Caki2 (cell line): ENCODE measurements at regions not wholly inside any gene's neighbourhood (a gene's known extent, or its start where the extent isn't known, plus 50 kb on each side); places are given as distances from the start of the nearest gene placed in this dataset.

Experiments used
- DNase-seq: peaks from one replicate; pipeline ENCODE4 v3.0.0-alpha.2; 2015; ENCODE audit warnings: low read depth
- in situ Hi-C: cut with HindIII; loops from 2 replicates; pipeline ENCODE4 v1.10.0; 2016; ENCODE audit warnings: low sequenced_read_pairs, low pct_unique_long_range_greater_than_20kb, mixed read lengths

- in situ Hi-C loops = no loop called here
- no peak for DNase-seq
Measured at GRCh38 chr16:82439678-82440293, 187.0 kb upstream of the CDH13 start.

DNA sequence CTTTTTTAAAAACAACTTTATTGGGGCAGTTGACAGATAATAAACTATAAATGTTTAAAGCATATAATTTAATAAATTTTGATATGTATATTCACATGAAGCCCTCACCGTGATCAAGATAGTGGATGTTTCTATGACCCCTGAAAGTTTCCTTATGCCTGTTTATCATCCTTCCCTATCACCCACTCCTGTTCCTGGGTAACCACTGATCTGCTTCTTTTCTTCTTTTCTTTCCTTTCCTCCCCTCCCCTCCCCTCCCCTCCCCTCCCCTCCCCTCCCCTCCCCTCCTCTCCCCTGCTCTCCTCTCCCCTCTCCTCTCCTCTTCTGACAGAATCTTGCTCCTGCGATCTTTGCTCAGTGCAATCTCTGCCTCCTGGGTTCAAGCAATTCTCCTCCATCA lies 193.7 kb upstream of the CDH13 start:
- no peak for DNase-seq
- in situ Hi-C loops = no loop called here

GRCh38 chr16:82432261-82432660 lies 194.5 kb upstream of the CDH13 start:
- no peak for DNase-seq
- in situ Hi-C loops = no loop called here

DNA sequence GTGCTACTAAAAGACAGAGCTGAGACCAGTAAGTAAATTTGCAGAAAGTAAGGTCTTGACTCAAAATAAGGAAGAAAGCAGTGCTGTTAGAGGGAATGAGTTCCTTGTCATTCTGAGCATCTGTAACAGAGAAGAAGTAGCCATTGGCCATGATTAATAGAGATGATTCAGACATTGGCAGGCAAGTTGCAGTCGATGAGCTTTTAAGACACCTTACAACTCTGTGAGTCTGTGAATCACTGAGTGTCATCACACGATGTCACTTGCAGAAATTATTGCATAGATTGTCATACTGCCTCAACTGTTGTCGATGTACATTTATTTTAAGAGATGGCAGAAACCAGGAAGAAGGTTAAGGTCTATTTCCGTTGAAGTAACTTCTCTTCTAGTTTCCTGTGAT lies 201.1 kb upstream of the CDH13 start:
- DNase-seq = no peak
- in situ Hi-C loops = no loop called here

- DNase-seq = no peak
- in situ Hi-C loops = no loop called here
Measured at GRCh38 chr16:82421851-82422250, 204.9 kb upstream of the CDH13 start.

DNA sequence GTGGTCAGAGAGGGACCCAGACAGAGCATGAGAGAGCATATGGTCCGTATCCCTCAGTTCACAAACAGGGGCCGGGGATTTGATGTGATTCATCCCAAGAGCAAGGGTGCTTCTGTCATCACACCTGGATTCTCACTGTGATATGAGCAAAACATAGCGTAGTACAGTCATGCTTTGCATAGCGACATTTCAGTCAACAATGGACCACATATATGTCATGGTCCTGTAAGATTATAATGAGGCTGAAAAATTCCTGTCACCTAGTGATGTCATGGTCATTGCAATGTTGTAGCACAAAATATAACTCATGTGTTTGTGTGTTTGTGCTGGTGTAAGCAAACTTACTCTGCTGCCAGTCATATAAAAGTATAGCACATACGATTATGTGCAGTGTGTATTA lies 207.4 kb upstream of the CDH13 start:
- in situ Hi-C loops = no loop called here
- DNase-seq = no peak

- in situ Hi-C loops = no loop called here
- no peak for DNase-seq
Measured at GRCh38 chr16:82414476-82414875, 212.3 kb upstream of the CDH13 start.

GRCh38 chr16:82412770-82413169 lies 214.0 kb upstream of the CDH13 start:
- in situ Hi-C loops = no loop called here
- no peak for DNase-seq

- DNase-seq = no peak
- in situ Hi-C loops = no loop called here
Measured at GRCh38 chr16:82405736-82406135, 221.0 kb upstream of the CDH13 start.

- in situ Hi-C loops = no loop called here
- no peak for DNase-seq
Measured at GRCh38 chr16:82404586-82405315, 222.0 kb upstream of the CDH13 start.

DNA sequence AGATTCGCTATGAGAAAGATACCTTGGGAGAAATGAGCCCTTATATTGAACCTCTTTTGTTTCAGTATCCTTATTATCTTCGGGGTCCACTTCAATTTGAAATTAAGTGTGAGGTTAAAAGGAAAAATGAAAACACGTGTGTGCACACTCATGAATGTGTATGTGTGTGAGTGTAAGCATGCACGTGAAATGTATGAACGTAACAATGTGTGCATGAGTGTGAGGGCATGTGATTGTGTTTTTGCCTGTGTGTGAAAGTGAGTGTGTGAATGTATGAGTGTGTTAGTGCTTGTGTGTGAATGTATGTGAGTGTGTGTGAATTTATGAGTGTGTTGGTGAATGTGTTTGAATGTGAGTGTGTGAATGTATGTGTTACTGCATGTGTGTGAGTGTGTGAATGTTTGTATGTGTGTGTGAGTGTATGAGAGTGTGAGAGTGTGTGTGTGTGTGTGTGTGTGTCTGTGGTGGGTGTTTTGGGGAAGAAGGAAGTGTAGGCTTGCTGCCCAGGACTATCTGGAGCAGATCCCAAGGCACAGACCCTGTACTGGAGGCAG lies 224.0 kb upstream of the CDH13 start:
- in situ Hi-C loops = no loop called here

DNA sequence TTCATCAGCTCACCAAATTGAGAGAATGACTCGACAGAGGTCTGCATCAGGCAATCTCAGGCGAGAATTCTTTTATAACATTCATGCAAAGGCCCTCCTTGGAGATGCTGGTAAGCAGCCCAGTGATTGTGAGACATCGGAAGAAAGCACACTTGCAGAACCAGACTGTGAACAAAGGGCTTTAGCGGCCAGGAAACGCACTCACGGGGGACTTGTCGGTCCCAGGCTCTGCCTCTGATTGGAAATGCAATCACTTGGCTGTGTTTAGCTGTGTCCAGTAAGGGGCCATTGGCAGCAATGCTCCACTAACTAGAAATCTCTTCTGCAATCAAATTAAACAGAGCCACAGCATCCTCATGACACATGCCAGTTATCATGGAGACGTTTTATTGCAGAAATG lies 226.7 kb upstream of the CDH13 start:
- in situ Hi-C loops = no loop called here
- no peak for DNase-seq

More for the DNA sequence above, 224.0 kb upstream of the CDH13 start:
- DNase-seq = no peak

GRCh38 chr16:82396509-82396908 lies 226.5 kb upstream of the MPHOSPH6 start:
- in situ Hi-C loops = no loop called here
- no peak for DNase-seq

- in situ Hi-C loops = no loop called here
- DNase-seq = no peak
Measured at GRCh38 chr16:82395212-82395611, 225.2 kb upstream of the MPHOSPH6 start.

GRCh38 chr16:82391690-82392089 lies 221.7 kb upstream of the MPHOSPH6 start:
- DNase-seq = no peak
- in situ Hi-C loops = no loop called here

DNA sequence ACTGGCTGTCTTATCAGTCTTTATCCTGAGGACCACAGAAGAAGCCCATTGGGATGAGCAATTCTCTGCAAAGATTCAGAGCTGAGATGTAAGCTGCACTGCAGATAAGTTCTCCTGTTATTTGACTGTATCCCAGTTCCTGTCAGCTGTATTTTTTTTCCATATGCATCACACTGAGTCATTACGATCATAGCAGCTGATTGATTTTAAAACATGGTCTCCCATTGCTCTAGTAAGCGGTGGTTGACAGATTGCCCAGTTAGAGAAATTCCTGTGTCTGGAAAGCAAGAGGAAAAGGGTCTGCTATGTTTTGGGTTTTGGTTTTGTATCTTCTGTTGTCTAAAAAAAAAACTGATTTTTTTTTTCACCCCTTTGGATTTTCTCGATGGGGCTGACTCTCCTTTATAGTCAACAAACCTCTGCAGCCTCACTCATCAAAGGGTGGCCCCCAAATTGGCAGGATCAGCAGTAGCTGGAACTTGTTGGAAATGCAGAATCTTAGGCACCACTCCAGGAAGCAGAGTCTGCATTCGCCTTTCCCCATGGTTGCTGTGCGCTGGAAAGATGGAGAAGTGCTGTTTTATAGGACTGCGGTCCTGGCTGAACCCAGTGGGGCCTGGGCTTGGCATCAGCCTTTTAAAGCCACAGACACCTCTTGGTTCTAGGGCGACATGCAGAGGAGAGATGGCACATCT lies 220.1 kb upstream of the MPHOSPH6 start:
- no peak for DNase-seq
- in situ Hi-C loops = no loop called here

DNA sequence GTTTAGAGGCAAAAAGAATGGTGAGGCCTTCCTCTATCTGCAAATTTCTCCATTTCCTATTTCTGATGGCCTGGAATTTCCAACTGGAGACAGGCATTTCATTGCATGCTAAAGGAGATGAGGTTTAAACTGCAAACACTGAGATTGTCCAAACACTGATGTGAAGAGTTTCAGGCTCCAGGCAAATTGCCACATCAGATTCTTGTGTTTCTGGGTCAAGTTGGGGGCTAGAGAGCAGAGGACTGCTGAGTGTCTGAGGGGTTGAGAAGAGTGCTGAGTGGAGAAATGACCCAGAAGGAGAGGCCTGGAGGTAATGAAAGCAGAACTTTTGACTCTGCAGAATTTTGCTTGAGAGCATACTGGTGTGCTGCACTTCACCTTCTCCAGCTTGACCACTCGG lies 216.7 kb upstream of the MPHOSPH6 start:
- no peak for DNase-seq
- in situ Hi-C loops = no loop called here

GRCh38 chr16:82384949-82385348 lies 214.9 kb upstream of the MPHOSPH6 start:
- no peak for DNase-seq
- in situ Hi-C loops = no loop called here

DNA sequence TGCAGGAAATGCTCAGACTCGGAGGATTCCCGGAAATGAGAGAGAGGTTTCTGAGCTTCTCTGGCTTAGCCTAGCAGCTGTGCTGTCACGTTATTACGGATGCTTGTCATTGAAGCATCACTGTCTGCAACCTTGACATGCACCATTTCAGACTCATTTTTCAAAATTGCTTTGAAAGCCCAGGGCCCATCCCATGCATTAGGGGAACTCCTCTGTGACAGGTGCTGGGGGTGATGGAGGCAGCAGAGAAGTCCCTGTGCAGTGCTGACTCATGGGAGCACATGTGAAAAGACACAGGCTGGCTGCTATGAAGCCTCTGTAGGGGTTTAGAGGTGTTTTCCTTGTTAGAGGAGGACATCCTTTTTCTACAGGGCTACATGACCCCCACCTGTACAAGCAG lies 214.0 kb upstream of the MPHOSPH6 start:
- DNase-seq = no peak
- in situ Hi-C loops = no loop called here
